ENCODE measurements at regions not wholly inside any gene's neighbourhood (a gene's known extent, or its start where the extent isn't known, plus 50 kb on each side); places are given as distances from the start of the nearest gene placed in this dataset.

- no peak for TF ChIP-seq EZH2phosphoT487 (IDR thresholded peaks at IDR 0.05; ENCODE audit: borderline replicate concordance)
- TF ChIP-seq ELF1 (IDR thresholded peaks at IDR 0.05; ENCODE audit: borderline replicate concordance, low read depth): no peak
Observed at GRCh38 chr2:189982780-189983394, 79.6 kb downstream of the MSTN start.

Data from HCT116 (cell line).